ENCODE measurements at regions not wholly inside any gene's neighbourhood (a gene's known extent, or its start where the extent isn't known, plus 50 kb on each side); places are given as distances from the start of the nearest gene placed in this dataset.
A peak's percentile ranks its signal among the peaks of the same experiment; 100 is the strongest.

DNA sequence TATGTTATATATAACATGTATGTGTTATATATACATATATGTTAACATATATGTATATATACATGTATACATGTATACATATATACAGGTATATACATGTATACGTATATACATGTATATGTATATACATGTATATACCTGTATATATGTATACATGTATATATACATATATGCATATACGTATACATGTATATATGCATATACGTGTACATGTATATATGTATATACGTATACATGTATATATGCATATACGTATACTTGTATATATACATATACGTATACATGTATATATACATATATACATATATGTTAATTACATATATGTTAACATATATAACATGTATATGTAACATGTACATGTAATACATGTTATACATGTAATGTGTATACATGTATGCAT lies 1077.3 kb upstream of the ADGRL3 start:
- DNase-seq (ENCODE audit: low spot score) (no peak), FAIRE-seq (no peak)

DNA sequence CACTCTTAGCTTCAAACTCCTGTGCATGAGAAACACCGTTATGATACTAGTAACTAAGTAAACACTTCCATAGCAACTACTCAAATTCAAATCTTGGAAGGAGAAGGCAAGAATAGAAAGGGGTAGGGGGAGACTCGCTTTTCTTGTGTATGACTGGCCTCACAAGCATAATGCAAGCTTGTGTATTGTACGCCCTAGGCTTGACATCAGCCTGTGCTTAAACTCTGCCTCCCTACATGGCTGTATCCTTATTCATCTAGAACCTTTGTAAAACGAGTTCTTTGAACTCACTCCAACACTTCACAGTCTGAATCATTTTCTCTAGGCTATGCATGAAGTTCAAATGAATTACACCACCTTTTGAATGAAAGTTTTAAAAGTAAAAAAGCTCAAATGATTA lies 1071.2 kb upstream of the ADGRL3 start:
- FAIRE-seq (no peak), DNase-seq (ENCODE audit: low spot score) (no peak)

DNA sequence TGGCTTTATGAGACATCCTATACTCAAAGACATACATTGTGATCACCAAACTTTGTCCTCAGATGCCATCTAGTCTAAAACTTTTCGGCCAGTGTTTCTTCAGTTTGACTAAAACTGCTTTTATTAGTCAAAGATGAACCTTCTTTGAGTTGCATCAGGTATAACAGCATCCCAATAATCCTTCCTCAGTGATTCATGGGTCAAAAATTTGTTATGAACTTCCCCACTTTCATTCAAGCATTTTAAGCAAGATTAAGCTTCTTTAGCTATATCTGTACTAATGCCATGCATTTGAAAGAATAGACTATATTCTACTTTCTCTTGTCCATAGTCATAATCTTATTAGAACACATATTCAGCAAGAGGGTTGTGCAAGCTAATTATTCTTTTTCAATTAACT lies 1070.4 kb upstream of the ADGRL3 start:
- no peak for DNase-seq (ENCODE audit: low spot score)
- FAIRE-seq: no peak

DNA sequence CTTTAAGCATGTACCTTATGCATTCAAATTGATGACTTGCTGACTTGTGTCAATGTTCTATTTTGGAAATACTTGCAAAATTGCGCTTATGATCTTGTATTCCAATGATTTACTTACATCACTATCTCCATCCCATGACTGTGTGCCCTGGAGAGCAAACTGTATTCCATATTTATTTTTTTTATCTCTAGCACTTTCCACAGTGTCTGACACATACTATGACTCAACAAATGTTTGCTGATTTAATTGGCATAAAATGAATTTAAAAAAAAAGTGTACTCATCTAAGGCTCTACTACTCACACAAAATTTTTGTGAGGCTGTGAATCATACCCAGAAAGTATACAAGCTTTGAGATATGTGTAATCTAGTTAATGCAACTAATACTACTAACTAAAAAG lies 1066.8 kb upstream of the ADGRL3 start:
- DNase-seq (ENCODE audit: low spot score) (no peak), FAIRE-seq (no peak)

DNA sequence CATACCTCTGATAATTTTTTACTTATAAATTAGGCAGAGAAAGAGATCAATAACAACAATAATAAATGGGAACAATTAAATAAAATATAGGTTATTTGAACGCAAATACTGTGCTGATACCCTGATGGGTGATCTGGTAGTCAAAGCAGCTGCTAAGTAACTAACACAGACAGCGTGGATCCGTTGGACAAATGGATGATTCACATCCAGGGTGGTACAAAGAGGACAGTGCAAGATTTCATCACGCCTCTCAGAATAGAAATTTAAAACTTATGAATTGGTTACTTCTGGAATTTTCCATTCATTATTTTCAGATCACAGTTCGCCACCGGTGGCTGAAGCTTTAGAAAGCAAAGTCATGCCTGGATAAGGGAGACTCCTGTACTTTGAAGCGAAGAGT lies 1066.0 kb upstream of the ADGRL3 start:
- FAIRE-seq (no peak), DNase-seq (ENCODE audit: low spot score) (no peak)

DNA sequence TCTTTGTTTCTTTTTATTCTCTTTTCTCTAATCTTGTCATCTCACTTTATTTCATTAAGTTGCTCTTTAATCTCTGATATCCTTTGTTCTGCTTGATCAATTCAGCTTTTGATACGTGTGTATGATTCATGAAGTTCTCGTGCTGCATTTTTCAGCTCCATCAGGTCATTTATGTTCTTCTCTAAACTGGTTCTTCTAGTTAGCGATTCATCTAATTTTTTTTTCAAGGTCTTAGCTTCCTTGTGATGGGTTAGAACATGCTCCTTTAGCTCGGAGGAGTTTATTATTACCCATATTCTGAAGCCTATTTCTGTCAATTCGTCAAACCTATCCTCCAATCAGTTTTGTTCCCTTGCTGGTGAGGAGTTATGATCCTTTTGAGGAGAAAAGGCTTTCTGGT lies 1045.0 kb upstream of the ADGRL3 start:
- FAIRE-seq (no peak), DNase-seq (ENCODE audit: low spot score) (no peak)

DNA sequence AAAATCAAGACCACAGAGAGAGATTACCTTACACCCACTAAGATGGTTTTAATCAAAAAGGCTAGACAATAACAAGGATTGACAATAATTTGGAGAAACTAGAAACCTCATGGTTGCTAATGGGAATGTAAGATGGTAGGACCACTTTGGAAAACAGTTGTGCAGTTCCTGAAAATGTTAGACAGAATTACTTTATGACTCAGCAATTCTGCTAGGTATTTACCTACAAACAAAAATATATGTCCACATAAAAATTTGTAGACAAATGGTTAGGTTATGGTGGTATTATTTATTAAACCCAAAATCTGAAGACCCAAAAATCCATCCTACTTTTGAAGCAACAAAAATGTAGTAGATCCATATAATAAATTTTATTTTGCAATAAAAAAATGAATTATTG lies 1027.0 kb upstream of the ADGRL3 start:
- DNase-seq (ENCODE audit: low spot score) (no peak), FAIRE-seq (no peak)

DNA sequence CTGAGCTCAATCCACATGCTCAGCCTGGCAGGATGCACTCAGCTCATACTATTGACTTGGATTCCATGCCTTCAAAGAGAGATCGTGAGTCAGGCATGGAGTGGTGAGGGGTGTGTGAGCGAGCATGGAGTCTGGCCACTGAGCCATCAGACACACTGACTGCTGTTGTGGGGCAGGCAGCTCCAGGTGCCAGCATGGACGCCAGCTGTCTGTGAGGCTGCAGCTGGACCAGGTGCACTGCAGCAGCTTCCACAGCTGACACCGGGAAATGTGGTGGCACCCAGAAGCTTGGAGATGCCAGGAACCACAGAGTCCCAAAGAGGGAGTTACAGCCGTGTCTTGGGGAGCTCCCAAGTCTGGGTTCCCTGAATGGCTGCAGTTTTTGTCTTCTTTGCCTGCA lies 1026.4 kb upstream of the ADGRL3 start:
- FAIRE-seq (no peak), DNase-seq (ENCODE audit: low spot score) (no peak)

DNA sequence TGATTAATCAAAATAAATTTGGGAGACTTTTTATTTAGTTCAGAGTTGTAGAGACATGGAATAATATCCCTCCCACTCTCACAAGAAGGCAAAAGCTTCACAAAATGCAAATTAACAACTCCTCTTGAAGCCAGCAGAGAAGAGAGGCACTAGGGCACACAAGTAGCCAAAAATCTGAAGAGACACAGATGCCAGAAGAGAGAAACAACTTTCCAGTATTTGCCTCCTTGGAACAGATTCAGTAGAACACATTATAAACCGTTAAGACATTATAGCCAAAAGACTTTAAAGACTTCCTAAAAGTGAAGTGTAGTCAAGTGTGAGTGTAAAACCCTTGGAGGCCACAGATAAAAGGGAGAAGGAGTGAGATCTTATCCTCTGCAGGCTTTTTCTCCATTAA lies 1024.9 kb upstream of the ADGRL3 start:
- DNase-seq (ENCODE audit: low spot score): no peak
- FAIRE-seq: no peak

DNA sequence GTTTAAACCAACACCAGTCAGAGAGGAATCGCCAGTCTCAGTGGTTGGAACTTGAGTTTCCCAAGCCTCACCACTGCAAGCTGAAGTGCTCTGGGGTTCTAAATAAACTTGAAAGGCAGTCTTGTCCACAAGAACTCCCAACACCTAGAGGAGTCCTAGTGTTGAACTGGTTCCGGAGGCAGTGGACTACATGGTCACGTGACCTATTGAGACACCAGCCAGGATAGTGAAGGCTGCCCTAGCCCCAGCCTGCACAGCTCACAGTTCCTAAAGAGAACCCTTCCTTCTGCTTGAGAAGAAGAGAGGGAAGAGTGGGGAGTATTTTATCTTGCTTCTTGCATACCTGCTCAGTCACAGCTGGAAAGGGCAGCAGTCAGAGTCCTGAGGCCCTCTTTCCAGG lies 1012.7 kb upstream of the ADGRL3 start:
- FAIRE-seq: no peak

DNA sequence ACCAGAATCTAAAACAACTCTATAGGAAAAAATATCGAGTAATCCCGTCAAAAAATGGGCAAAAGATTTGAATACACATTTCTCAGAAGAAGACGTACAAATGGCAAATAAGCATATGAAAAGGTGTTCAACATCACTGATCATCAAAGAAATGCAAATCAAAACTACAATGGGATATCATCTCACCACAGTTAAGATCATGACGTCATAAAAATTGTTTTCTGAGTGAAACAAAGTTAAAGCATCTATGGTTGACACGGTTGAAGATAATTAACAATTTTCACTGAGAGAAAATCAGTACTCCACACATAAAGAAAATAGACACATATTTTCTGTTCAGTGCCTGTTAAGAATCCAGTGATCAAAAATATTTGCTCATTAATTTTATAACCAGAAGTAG lies 1010.8 kb upstream of the ADGRL3 start:
- DNase-seq (ENCODE audit: low spot score) (no peak), FAIRE-seq (no peak)

More for the DNA sequence above, 1012.7 kb upstream of the ADGRL3 start:
- no peak for DNase-seq (ENCODE audit: low spot score)

DNA sequence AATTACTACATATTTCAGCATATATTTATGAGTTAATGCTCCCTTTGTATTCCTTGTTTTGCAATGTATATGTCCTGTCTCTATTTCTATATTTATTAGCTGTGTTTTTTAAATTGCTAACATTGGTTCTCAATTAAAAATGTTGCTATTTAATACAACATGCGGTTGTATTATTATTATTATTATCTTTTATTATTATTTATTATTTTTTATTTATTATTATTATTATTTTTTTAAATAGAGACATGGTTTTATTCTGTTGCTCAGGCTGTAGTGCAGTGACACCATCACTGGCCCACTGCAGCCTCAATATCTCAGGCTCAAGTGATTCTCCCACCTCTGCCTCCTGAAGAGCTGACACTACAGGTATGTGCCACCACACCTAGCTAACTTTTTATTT lies 1005.9 kb upstream of the ADGRL3 start:
- DNase-seq (ENCODE audit: low spot score) (no peak), FAIRE-seq (no peak)

DNA sequence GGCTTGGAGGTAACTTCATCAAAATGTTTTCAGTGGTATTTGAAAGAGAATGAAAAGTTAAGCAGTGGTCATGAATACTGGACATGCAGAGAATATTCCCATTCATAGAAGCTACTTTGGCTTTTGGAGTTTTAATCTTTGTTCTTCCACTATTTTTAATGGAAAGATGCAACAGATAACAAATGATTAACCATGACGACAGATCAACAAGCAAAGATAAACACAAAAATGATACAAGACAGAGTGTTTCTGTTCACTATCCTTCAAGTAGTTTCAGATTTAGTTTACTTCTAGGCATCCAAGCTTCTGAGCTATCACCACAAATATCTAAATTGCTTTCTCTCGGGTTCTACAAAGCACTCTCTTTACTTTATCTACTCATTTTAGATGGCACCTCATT lies 1004.9 kb upstream of the ADGRL3 start:
- no peak for DNase-seq (ENCODE audit: low spot score)

DNA sequence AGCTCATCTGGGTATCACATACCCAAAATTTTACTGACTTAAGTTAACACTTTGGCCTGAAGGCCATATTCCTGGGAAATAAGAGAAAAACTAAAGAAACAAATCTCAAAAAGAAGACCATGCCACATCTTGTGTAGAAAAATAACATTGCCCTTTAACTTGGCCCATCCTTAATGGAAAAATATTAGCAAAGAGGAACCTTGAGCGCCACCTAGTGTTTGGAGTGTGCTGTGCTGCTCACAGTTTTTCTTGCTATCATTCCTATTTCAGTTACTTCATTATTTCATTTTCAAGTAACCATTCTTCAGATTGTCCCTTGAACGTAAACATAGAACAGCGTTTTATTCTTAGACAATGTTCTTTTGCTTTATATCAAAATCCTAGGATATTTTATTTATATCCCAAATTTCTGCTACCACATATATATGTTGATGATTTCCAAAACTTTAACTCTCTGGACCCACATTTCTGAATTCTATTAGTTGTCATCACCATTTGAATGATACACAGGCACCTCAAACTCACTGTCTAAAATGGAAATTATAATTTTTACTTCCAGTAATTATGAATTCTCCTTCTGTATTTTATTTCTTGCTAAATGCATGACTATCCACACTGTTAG lies 999.0 kb upstream of the ADGRL3 start:
- DNase-seq (ENCODE audit: low spot score) (peak; percentile 33), FAIRE-seq (no peak)

More for the DNA sequence above, 1004.9 kb upstream of the ADGRL3 start:
- no peak for FAIRE-seq

DNA sequence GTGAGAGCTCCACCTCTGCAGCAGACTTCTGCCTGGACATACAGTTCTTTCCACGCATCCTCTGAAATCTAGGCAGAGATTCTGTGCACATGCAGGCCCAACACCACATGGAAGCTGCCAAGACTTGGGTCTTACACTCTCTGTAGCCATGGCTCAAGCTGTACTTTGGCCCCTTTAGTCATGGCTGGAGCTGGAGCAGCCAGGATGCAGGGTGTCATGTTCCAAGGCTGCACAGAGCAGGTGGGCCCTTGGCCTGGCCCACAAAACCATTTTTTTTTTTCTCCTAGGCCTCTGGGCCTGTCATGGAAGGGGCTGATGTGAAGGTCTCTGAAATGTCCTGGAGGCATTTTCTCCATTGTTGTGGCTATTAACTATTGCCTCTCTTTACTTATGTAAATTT lies 990.5 kb upstream of the ADGRL3 start:
- DNase-seq (ENCODE audit: low spot score): no peak
- FAIRE-seq: no peak

DNA sequence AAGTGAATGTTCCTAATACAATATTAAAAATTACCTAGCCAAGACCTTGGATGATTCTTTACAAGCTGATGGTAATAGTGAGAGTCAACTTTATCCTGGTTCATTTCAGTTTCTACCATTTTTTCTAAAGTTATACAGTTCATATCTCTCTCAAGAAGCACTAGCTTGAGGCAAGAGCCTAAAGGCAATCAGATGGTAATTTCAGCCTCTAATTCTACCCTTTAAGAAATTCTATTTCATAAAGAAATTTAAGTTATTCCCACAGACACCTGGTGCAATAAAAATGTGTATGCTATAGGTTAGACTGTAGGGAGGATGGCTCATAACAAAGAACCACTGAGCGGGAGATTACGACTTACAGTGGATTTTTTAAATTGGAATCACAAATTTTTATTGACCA lies 984.2 kb upstream of the ADGRL3 start:
- FAIRE-seq (no peak), DNase-seq (ENCODE audit: low spot score) (no peak)

DNA sequence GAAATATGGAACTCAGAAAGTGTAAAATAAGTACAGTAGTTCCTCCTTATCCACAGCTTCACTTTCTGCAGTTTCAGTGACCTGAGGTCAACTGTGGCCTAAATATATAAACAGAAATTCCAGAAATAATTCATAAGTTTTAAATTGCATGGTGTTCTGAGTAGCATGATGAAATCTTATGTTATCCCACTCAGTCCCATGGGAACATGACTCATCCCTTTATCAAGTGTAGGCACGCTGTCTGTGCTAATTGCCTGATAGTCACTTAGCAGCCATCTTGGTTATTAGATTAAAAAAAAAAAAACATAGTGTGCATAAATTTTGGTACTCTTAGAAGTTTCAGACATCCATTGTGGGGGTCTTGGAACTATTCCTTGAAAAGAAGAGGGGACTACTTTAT lies 983.4 kb upstream of the ADGRL3 start:
- peak; percentile 6 for DNase-seq (ENCODE audit: low spot score)
- no peak for FAIRE-seq

DNA sequence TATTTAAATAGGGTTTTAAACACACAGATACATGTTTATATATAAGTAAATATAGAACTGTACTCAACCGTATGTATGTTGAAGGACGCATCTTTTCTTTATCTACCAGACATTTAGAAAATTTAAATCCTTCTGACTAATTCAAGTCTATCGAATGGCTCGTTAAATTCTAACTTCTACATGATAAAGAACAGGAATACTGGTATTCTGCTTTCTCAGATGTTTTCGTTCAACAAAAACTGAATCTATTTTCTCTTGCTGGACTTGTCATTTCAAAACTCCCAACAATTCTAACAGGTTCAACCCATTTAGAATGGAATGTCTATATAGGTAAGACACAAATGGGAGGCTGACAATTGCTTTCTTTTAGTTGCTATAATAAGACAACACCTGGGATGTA lies 978.3 kb upstream of the ADGRL3 start:
- DNase-seq (ENCODE audit: low spot score) (no peak), FAIRE-seq (no peak)

DNA sequence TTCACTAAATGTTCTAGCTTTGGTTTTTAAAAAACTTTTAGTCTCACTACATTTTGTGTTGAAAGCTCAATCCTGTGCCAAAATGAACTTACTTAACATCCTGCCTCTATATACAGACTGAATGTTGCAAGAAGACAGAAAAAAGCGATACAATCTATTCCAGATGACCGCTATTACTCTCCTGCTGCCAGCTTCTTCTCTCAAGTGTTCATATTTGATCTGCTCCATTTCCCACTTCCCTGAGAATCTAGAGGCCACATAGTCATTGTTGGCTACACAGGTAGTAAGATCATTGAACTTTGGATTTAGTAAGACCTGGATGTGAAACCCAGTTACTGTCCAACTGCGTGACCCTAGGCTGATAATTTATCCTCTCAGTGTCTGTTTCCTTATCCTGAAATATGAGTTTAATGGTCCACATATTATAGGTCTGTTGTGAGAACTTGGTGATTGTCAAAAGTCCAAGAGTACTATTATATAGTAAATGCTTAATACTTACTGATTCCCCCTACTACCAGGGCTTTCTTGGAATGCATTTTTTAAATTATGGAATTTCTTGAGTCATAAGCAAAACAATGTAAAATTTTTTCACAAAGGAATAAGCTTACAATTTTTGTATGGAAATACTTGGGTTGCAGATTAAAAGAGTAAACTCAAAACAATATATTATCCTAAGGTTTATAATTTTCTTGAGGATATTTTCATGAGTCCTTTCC lies 976.8 kb upstream of the ADGRL3 start:
- no peak for DNase-seq (ENCODE audit: low spot score)
- no peak for FAIRE-seq

DNA sequence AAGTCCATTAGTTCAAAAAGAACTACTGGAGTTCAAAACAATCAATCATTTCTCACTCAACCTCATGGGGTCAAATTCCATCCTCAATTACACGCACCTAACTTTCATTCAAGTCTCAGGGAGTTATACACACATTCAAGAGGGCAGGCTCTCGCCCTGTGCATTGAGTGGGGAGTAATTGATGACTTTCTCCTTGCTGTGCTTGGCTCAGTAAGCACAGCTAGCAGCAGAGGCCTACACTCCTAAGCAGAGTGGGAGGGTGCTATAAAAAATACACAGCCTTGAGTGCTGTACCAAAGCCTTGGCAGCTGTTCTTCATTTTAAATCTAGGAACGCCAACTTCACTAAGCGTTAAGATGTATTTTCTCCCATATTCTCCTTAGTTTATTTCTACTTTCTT lies 958.3 kb upstream of the ADGRL3 start:
- no peak for DNase-seq (ENCODE audit: low spot score)
- FAIRE-seq: no peak

DNA sequence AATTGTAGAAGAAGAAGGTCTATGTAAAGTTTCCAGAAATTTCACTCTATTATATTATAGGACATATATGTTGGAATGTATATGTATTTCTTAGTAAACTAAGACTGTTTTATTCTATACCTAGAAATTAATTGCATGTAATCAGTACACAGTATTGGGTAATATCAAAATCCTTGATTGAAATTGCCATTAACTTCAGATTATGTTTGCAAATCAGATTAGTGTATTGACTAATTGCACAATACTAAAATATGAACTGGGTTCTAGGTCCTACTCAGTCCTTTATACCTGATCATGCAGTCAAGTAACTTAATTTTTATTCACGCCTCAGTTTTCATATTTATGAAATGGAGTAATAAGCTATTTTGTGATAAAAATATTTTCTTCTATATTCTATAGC lies 950.3 kb upstream of the ADGRL3 start:
- no peak for DNase-seq (ENCODE audit: low spot score)
- no peak for FAIRE-seq

DNA sequence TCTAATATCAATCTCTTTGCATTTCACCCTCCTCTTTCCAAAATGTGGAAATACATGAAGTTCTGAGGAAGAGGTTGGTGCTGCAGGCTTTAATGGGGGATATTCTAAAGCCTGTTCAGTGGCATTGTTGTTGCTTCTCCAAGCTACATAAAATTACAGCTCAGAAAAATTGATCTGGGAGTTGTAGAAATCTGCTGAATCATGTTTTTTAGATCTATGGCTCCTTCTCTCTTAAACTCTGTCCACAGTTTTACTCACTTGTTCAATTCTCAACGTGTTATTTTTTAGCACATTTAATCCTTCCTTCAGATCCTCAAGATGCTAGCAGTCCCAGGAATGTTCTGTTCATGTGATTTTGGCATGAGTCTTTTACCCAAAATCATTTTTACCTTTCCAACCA lies 949.5 kb upstream of the ADGRL3 start:
- FAIRE-seq (no peak), DNase-seq (ENCODE audit: low spot score) (no peak)

DNA sequence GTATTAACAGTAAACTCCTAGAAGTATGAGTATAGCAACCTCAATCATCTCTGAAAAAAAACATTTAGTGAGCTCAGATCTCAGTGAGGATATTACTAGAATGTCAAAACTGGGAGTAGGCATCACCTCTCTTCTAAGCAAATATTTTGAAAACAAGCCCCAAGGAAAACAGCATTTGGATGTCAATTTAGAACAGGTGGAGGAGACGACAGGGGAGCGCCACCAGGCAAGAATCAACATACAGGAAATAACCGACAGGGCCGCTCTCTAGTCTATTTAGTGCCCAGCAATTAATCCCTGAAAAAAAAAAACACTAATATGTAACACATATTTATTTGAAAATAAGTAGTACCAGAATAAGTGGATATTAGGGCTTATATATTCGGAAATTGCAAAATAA lies 940.3 kb upstream of the ADGRL3 start:
- no peak for FAIRE-seq
- DNase-seq (ENCODE audit: low spot score): no peak

DNA sequence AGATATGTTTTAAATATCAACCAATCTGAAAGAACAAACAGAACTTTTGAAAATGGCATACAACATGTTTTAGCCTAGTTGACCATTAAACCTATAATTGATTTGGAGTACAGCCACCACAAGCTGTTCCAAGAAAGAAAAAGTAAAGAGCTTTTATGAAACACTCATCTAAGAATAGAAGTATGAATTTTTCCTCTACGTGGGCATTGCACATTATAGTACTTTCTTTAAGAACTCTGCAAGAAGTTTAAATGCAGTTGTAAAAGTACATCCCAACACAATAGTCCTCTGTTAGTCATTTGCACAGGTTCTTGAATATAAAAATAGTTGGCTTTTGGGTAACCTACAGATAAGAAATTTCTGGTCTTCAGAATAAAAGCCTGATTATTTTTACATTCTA lies 933.6 kb upstream of the ADGRL3 start:
- DNase-seq (ENCODE audit: low spot score) (no peak), FAIRE-seq (no peak)
